HepG2 (cell line): ENCODE measurements at regions not wholly inside any gene's neighbourhood (a gene's known extent, or its start where the extent isn't known, plus 50 kb on each side); places are given as distances from the start of the nearest gene placed in this dataset.

Source experiments
- ATAC-seq: fragments of 200-7000 bp; cut with Tn5 transposase; 3 replicates; pipeline ENCODE4 v1.9.1; 2020; ENCODE audit warnings: mild to moderate bottlenecking, moderate library complexity
- BruUV-seq: library from RNA; stranded (reverse); fragments of 400-500 nt; replicated peaks from 2 replicates; lab custom pipeline; 2021; lab: Mats Ljungman, UMichigan
- CTCF ChIA-PET: fragments of 300-600 bp; formaldehyde crosslinking; extraction: SDS; loops from one replicate; lab custom pipeline; 2021; ENCODE audit warnings: low total read pairs, inconsistent platforms, low intra/inter-chr PET ratio; lab: Yijun Ruan, JAX
- POLR2A ChIA-PET: fragments of 350-600 bp; sonication (Branson Sonifier 250); formaldehyde crosslinking; loops from one replicate; lab custom pipeline; 2020; ENCODE audit warnings: antibody characterized with exemption, inconsistent platforms; lab: Yijun Ruan, JAX
- DNase-seq: peaks from one replicate; pipeline ENCODE4 v3.0.0-alpha.2; 2015; ENCODE audit warnings: low spot score
- FAIRE-seq: peaks from 3 replicates; lab custom pipeline; 2011; peaks lifted over from hg19 to GRCh38; lab: Jason Lieb, UNC
- H2AFZ ChIP-seq: one replicate; pipeline ENCODE4 v1.6.1; 2011; ENCODE audit warnings: low read length, inconsistent platforms
- H3K27ac ChIP-seq: fragments of 300-600 bp; 3 replicates; pipeline ENCODE4 v1.8.0; 2011; ENCODE audit warnings: mixed run types, mild to moderate bottlenecking, mixed read lengths, low read length, inconsistent platforms; ENCODE audit not compliant: insufficient read depth; ENCODE audit errors: extremely low read length
- H3K27me3 ChIP-seq, 2 experiments: fragments of 200-600 bp in 1 of 2; 2 replicates in 1 of 2; 3 replicates in 1 of 2; pipeline versions ENCODE4 v1.6.0 to v1.8.0; 2011; ENCODE audit warnings: low read length in 2 of 2, mild to moderate bottlenecking in 2 of 2, moderate library complexity in 2 of 2, inconsistent platforms in 1 of 2; ENCODE audit not compliant: insufficient read depth in 2 of 2, control insufficient read depth in 1 of 2
- H3K36me3 ChIP-seq, 2 experiments: fragments of 200-600 bp in 1 of 2; replicated peaks in 1 of 2; 2 replicates in 1 of 2; 3 replicates in 1 of 2; pipeline versions ENCODE4 v1.5.1 to v1.8.0; 2011; ENCODE audit warnings: low read length in 2 of 2, inconsistent platforms in 1 of 2; ENCODE audit not compliant: insufficient read depth in 2 of 2, control insufficient read depth in 1 of 2
- H3K4me1 ChIP-seq: 2 replicates; pipeline ENCODE4 v1.5.1; 2012; ENCODE audit warnings: low read length, inconsistent platforms; ENCODE audit not compliant: insufficient read depth
- H3K4me2 ChIP-seq: 2 replicates; pipeline ENCODE4 v1.6.0; 2011; ENCODE audit warnings: low read depth, low read length, inconsistent platforms
- H3K4me3 ChIP-seq, 3 experiments: fragments of 200-600 bp in 1 of 3; sonication (generic), shearing (Covaris generic) in 1 of 3; replicated peaks in 1 of 3; 2 replicates each; pipeline ENCODE4 v1.5.1; 2011 to 2016; ENCODE audit warnings: low read length in 3 of 3, inconsistent platforms in 2 of 3, low read depth in 2 of 3, mild to moderate bottlenecking in 2 of 3, control low read depth in 1 of 3, mixed read lengths in 1 of 3; ENCODE audit not compliant: insufficient read depth in 1 of 3
- H3K79me2 ChIP-seq: one replicate; pipeline ENCODE4 v1.6.1; 2011; ENCODE audit warnings: low read length, inconsistent platforms; ENCODE audit not compliant: insufficient read depth
- H3K9ac ChIP-seq: 2 replicates; pipeline ENCODE4 v1.6.0; 2011; ENCODE audit warnings: mild to moderate bottlenecking, low read depth, low read length, inconsistent platforms; ENCODE audit not compliant: insufficient read depth
- H3K9me3 ChIP-seq: 2 replicates; pipeline ENCODE4 v1.5.1; 2012; ENCODE audit warnings: mild to moderate bottlenecking, low read length
- H4K20me1 ChIP-seq: 2 replicates; pipeline ENCODE4 v1.6.0; 2011; ENCODE audit warnings: inconsistent platforms, mild to moderate bottlenecking, low read length, moderate library complexity; ENCODE audit not compliant: insufficient read depth
- CHD2 ChIP-seq: IDR thresholded peaks from 2 replicates; pipeline ENCODE4 v1.6.1; 2011; ENCODE audit warnings: low read depth, low read length, improper control_type of control experiment
- FOXP4 ChIP-seq: sonication (generic); formaldehyde crosslinking; IDR thresholded peaks from 2 replicates; pipeline ENCODE4 v1.4.0; 2020; ENCODE audit warnings: missing genetic modification reagents
- SMYD3 ChIP-seq: sonication (generic); formaldehyde crosslinking; IDR thresholded peaks from 2 replicates; pipeline ENCODE4 v1.8.1; 2023; ENCODE audit warnings: mild to moderate bottlenecking, missing genetic modification reagents
- ZNF513 ChIP-seq: sonication (generic); formaldehyde crosslinking; conservative IDR thresholded peaks from 2 replicates; pipeline ENCODE4 v1.5.0; 2020; ENCODE audit warnings: missing genetic modification reagents
- ZNF737 ChIP-seq: sonication (generic); formaldehyde crosslinking; IDR thresholded peaks from 2 replicates; pipeline ENCODE4 v1.5.0; 2020; ENCODE audit warnings: missing genetic modification reagents, mild to moderate bottlenecking, borderline replicate concordance
- WGBS: methylation state at CpG from one replicate; pipeline ENCODE4 v1.1.6; 2017; ENCODE audit warnings: low lambda C conversion rate; 5-methylcytosine and 5-hydroxymethylcytosine counted together
- in situ Hi-C: cut with HindIII; loops from 2 replicates; pipeline ENCODE4 v1.10.0; 2017; ENCODE audit warnings: low pct_unique_long_range_greater_than_20kb; ENCODE audit not compliant: extremely low pct_ligation_motif_present
- intact Hi-C: fragments of 100-400 bp; cut with micrococcal nuclease; formaldehyde crosslinking; loops from one replicate; pipeline ENCODE4 v1.10.0; 2022; ENCODE audit not compliant: unreplicated experiment
- TF ChIP-seq, protein P1 (sequence below): sonication (generic); formaldehyde crosslinking; IDR thresholded peaks from 2 replicates; pipeline ENCODE4 v1.5.1; 2020; ENCODE audit warnings: mild to moderate bottlenecking, missing genetic modification reagents, moderate library complexity
- TF ChIP-seq, protein P2 (sequence below): sonication (generic); formaldehyde crosslinking; IDR thresholded peaks from 2 replicates; pipeline ENCODE4 v1.8.0; 2022; ENCODE audit warnings: mild to moderate bottlenecking, missing genetic modification reagents, moderate library complexity

DNA sequence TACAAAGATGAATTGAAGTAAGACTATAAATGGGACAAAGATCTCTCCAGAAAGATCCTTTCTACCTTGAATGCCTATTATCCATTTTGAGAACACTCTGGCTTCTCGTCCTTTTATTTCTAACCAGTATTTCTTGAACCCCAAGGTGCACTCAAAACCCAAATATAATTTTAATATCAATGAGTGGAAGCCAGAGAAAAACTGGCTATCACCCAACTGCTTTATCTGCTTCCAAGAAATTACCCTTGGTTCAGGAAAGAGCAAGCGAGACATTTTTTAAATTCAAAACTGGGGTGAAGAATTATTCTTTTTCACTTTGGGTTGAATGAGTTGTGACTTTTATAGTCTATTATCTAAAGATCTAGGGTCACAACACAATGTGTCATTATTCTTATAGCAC is 221.3 kb downstream of the PTH2R start:
- DNase-seq (no peak), FAIRE-seq (no peak), ATAC-seq (no peak)
- Histone ChIP-seq H3K9me3 (no peaks in the 10 kb centered on the region), H3K4me2 (no peak overlapping the region), H3K27ac (no peak overlapping the region), H3K36me3 (no peaks in the 10 kb centered on the region), H3K27me3 (no peaks in the 10 kb centered on the region), H3K9ac (no peak overlapping the region), H4K20me1 (no peaks in the 10 kb centered on the region), H3K4me1 (peaks cover 7% of the 10 kb centered on the region; the same call in 1 of the 2 replicates), H3K4me3 (no peak overlapping the region), H3K79me2 (no peaks in the 10 kb centered on the region), H2AFZ (no peak overlapping the region)
- ChIA-PET POLR2A (no interaction called here), CTCF (no interaction called here)
- intact Hi-C loops, result no loop called here
- BruUV-seq, result no TSS peak
- 1% methylated on average over 2 of the region's 2 CpGs for WGBS
- no peak for TF ChIP-seq ZNF737 (CRISPR knock-in tag)
- no peak for TF ChIP-seq SMYD3
- TF ChIP-seq FOXP4 (CRISPR knock-in tag), result no peak
- no peak for TF ChIP-seq CHD2
- TF ChIP-seq ZNF513, result no peak
- TF ChIP-seq, protein P1, sequence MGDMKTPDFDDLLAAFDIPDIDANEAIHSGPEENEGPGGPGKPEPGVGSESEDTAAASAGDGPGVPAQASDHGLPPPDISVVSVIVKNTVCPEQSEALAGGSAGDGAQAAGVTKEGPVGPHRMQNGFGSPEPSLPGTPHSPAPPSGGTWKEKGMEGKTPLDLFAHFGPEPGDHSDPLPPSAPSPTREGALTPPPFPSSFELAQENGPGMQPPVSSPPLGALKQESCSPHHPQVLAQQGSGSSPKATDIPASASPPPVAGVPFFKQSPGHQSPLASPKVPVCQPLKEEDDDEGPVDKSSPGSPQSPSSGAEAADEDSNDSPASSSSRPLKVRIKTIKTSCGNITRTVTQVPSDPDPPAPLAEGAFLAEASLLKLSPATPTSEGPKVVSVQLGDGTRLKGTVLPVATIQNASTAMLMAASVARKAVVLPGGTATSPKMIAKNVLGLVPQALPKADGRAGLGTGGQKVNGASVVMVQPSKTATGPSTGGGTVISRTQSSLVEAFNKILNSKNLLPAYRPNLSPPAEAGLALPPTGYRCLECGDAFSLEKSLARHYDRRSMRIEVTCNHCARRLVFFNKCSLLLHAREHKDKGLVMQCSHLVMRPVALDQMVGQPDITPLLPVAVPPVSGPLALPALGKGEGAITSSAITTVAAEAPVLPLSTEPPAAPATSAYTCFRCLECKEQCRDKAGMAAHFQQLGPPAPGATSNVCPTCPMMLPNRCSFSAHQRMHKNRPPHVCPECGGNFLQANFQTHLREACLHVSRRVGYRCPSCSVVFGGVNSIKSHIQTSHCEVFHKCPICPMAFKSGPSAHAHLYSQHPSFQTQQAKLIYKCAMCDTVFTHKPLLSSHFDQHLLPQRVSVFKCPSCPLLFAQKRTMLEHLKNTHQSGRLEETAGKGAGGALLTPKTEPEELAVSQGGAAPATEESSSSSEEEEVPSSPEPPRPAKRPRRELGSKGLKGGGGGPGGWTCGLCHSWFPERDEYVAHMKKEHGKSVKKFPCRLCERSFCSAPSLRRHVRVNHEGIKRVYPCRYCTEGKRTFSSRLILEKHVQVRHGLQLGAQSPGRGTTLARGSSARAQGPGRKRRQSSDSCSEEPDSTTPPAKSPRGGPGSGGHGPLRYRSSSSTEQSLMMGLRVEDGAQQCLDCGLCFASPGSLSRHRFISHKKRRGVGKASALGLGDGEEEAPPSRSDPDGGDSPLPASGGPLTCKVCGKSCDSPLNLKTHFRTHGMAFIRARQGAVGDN (CRISPR knock-in tag), result no peak
- TF ChIP-seq, protein P2, sequence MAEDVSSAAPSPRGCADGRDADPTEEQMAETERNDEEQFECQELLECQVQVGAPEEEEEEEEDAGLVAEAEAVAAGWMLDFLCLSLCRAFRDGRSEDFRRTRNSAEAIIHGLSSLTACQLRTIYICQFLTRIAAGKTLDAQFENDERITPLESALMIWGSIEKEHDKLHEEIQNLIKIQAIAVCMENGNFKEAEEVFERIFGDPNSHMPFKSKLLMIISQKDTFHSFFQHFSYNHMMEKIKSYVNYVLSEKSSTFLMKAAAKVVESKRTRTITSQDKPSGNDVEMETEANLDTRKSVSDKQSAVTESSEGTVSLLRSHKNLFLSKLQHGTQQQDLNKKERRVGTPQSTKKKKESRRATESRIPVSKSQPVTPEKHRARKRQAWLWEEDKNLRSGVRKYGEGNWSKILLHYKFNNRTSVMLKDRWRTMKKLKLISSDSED (CRISPR knock-in tag), result no peak
- in situ Hi-C loops, result no loop called here
